Hematopoietic multipotent progenitor cell treated with erythropoietin and hydrocortisone succinate and interleukin-3 and kit ligand, for 15 days (in vitro differentiated cells): ENCODE measurements at regions not wholly inside any gene's neighbourhood (a gene's known extent, or its start where the extent isn't known, plus 50 kb on each side); places are given as distances from the start of the nearest gene placed in this dataset.
"Not testable (repeated sequence)": the region's sequence is repeated elsewhere in the genome, so short reads cannot be mapped to it uniquely, and the experiment has no call there.

Experiments
- DNase-seq: peaks from one replicate; pipeline ENCODE4 v3.0.0-alpha.2; 2015; ENCODE audit warnings: low spot score

DNA sequence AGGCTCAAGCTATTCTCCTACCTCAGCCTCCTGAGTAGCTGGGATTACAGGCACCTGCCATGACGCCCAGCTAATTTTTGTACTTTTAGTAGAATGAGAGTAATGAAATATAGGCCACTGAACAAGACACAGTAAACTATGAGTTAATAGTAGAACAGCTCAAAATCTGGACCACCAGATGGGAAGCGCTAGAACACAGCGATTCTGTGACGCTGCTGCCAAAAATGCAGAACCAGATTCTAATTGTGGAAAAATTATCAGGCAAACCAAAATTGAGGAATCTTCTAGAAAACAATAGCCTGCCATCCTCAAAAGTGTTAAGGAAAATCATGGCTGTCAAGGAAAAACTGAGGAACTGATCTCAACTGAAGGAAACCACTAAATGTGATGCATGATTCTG, 111.4 kb upstream of the TIAM1 start:
- DNase-seq: no peak

GRCh38 chr21:31450980-31451379, 106.9 kb upstream of the TIAM1 start:
- DNase-seq: no peak

DNA sequence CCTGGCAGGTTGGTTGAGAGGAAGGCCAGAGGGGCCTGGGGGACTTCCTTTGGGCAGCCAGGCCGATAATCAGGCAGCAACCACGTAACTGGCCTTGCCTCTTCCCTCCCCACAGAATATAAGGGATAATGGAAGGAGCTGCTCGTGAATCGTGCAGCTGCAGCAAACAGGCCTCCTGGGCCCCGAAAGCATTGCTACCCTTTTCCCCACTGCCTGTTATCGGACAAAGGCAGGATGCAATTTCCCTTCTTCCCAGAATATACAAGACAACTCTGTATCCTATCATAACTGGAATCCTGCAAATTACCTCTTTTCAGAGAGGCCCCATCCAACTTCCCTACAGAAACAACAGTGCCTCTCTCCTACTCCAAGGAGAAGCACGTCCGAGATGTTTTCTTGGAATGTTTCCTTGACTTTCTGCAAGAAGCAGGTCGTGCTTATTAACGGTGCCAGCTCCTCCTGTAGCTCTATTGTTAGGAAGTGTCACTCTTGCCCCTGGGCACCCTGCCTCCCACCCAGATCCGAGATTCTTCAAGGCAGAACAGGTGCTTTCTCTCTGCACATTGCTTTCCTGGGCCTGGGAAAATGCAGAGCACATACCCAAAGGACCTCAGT, 106.0 kb upstream of the TIAM1 start:
- no peak for DNase-seq

GRCh38 chr21:31448496-31448895, 104.4 kb upstream of the TIAM1 start:
- DNase-seq: no peak

DNA sequence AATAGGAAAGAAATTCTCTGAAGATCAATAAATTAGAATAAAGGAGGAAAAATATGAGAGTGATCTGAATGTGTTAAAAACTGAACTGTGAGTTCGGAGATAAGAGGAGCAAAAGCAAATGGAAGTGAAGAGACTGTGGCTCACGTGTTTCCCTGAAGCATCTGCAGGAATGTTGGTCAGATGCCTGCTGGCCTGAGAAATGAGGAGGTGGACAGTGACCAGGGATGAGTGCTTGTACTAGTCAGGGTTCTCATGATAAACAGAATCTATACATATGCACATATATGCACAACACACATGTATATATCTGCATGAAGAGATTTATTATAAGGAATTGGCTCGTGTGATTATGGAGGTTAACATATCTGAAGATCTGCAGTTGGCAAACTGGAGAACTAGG, 103.4 kb upstream of the TIAM1 start:
- no peak for DNase-seq

- no peak for DNase-seq
Measured at GRCh38 chr21:31446226-31446855, 102.3 kb upstream of the TIAM1 start.

DNA sequence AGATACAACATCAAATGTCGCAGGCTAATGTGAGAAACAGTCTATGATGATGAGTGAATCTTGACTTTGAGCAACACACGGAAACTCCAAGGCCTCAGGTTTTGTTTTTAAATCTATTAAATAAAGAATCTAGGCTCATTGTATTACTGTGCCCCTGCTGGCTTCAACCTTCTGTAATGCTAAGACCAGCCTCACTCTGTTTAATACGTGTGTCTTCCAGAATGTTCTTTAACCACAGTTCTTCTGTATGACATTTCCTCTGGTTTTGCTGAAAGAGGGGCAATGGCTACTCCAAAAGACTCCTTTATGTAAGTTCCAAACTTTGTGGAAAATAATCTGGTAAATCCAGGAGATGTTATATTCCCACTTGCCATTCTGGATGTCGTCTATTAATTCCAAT, 101.1 kb upstream of the TIAM1 start:
- DNase-seq: no peak

DNA sequence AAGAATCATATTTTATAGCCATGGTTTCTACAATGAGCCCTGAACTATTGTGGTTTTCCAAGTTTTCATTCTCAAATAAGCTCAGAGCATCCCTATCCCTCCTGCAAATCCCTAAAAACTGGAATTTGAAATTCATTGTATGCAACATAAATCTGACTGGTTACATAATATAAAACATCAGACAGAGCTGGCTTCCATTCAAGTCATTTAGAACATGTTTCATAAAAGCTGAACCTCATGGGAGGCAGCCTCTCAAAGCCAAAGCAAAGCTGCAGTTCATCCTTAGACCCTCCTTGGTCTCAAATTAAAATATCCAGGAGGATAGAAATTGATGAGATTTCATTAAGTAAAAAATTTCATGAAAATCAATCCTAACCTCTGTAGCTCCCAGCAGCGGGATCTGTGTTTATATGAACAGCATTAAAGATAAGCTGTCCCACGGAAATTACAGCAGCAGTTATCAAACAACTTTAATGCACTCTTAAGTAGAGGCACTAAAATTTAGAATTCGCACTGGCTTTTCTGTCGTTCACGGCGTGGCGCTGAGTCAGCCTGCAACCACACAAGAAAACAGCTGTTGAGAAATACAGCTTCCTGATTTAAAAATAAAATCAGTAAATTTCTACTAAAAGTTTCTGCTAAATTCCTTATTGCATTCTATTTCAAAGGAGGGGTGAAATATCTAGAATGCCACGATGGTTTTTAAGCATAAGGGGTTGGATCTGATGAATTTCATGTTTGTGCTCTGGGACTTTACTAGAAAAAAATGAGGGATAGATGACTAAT, 99.9 kb upstream of the TIAM1 start:
- no peak for DNase-seq

- DNase-seq: no peak
Measured at GRCh38 chr21:31442339-31442738, 98.3 kb upstream of the TIAM1 start.

DNA sequence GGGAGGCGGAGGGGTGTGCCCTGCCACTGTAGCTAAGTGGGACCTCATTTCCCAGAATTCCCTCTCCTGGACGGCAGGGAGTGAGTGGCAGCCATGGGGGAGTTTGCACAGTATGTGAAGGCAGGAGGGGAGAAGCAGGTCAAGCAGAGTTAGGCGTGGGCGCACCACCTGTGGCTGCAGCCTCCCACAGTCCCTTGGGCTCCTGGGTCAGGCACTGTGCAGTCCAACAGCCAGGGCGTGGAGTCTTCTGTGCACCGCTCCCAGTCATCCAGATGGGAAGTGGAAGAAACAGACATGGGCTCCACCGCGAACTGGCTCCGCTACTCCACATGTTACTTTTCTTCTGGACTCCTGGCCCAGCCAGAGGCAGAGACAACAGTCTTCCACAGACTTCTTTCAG, 85.4 kb upstream of the TIAM1 start:
- DNase-seq: no peak

- no peak for DNase-seq
Measured at GRCh38 chr21:31426235-31426797, 82.3 kb upstream of the TIAM1 start.

GRCh38 chr21:31425138-31425537, 81.1 kb upstream of the TIAM1 start:
- DNase-seq: no peak

DNA sequence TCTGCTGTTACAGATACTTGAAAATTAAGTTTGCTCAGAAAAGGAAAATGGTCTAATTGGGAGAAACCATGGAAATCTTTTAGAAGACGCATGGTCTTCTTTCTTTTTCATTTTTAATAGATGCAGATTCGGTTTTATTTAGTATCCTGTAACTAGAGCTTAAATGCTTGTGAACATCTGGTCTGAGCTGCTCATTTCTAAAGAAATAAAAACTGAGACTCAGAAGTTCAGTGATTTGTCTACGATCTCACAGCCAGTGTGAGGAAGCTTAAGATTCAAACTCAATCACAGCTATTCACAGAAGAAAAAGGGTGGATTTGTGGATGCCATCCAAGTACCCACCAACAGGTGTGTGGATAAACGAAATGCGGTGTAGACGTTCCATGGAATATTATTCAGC, 80.0 kb upstream of the TIAM1 start:
- no peak for DNase-seq

- no peak for DNase-seq
Measured at GRCh38 chr21:31420988-31421387, 76.9 kb upstream of the TIAM1 start.

GRCh38 chr21:31420354-31420753, 76.3 kb upstream of the TIAM1 start:
- DNase-seq: no peak

DNA sequence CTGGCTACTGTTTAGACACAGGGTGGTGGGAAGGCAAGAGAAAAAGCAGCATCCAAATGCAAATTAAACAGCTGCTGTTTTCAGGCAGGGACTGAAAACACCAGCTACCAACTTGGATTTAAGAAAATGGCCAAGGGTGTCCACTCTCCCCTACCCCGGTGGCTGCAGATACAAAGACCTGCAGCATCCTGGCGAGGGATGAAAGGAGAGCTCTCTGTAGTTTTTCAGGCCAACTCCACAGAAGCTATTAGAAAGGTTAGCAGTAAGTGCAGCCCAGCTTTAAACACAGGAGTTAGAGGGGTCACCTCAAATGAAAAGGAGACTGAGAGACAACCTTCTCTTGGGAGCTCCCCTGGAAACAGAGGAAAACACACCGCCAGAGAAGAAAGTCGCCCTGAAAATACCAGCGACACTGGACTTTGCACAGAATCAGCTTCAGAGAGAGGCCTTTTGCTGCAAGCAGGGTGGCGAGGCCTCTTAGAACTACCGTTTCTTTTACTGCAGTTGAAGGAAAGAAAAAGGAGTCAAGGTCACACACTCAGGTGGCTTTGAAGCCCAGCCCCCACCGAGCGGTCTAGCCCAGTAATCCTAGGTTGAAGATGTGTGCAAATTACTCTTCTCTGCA, 74.4 kb upstream of the TIAM1 start:
- DNase-seq: no peak

- not testable (repeated sequence) for DNase-seq
Measured at GRCh38 chr21:31417214-31417613, 73.2 kb upstream of the TIAM1 start.

DNA sequence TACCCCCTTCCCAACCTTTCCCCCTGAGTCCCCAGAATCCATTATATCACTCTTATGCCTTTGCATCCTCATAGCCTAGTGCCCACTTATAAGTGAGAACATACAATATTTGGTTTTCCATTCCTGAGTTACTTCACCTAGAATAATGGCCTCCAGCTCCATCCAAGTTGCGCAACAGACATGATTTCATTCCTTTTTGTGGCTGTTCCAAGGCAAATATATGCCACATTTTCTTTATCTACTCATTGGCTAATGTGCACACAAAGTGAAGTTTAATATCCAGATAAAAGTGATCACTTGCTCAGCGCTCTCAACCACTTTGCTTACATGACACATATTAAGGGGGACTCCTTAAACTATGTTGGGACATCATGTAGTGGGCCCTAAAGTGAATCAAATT, 72.4 kb upstream of the TIAM1 start:
- no peak for DNase-seq

DNA sequence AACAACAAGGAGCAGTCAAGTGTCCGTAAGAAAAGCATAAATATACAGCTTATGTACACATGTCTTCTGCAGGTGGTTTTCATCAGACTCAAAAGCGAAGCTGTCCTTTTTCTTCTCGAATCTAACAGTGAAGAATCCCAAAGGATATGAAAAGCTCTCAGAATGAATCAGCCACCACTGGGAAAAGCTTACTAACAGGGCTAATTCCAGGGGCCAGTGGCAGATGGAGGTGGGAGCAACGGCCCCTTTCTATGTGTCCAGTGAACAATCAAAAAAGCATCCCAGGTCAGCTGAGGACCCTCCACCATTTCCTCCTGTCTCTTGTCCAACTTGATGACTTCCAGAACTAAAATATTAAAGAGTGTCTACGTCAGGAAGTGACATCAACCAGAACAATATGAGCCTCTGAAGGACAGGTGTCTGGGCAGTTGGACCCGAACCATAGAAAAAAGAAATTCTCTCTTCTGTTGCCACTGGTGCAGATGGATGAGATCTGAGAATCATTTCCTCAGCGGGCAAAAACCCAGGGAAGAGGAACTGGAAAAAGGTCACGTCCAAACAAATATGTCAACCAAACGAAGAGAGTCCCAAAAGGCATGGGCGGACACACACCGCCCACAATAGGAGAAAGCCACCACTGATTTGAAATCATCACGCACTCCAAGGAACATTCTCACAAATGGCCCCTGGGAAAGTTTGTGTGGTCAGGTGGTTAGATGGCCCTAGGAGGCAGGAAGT, 70.4 kb upstream of the TIAM1 start:
- no peak for DNase-seq

- DNase-seq: no peak
Measured at GRCh38 chr21:31413698-31414097, 69.6 kb upstream of the TIAM1 start.

- no peak for DNase-seq
Measured at GRCh38 chr21:31410499-31411131, 66.6 kb upstream of the TIAM1 start.
